Fibroblast of lung (primary cell): ENCODE measurements at regions not wholly inside any gene's neighbourhood (a gene's known extent, or its start where the extent isn't known, plus 50 kb on each side); places are given as distances from the start of the nearest gene placed in this dataset.
"Not testable (repeated sequence)": the region's sequence is repeated elsewhere in the genome, so short reads cannot be mapped to it uniquely, and the experiment has no call there.

Experiments used
- DNase-seq, 2 donors: peaks; one replicate each; pipeline versions ENCODE4 v3.0.0 to v3.0.0-alpha.2; 2010; ENCODE audit warnings: low read depth in 2 of 2
- H2AFZ ChIP-seq: 2 replicates; pipeline ENCODE4 v1.5.1; 2012; ENCODE audit warnings: low read length, control low read depth, inconsistent platforms
- H3K27ac ChIP-seq: 2 replicates; pipeline ENCODE4 v1.5.1; 2011; ENCODE audit warnings: low read length, control low read depth; ENCODE audit not compliant: insufficient read depth
- H3K27me3 ChIP-seq: 2 replicates; pipeline ENCODE4 v1.5.1; 2011; ENCODE audit warnings: mild to moderate bottlenecking, low read length; ENCODE audit not compliant: control insufficient read depth, insufficient read depth
- H3K36me3 ChIP-seq: 2 replicates; pipeline ENCODE4 v1.5.1; 2011; ENCODE audit warnings: low read length; ENCODE audit not compliant: control insufficient read depth, insufficient read depth
- H3K4me1 ChIP-seq: 2 replicates; pipeline ENCODE4 v1.5.1; 2011; ENCODE audit warnings: low read length; ENCODE audit not compliant: control insufficient read depth, insufficient read depth; ENCODE audit errors: extremely low read depth
- H3K4me2 ChIP-seq: 2 replicates; pipeline ENCODE4 v1.5.1; 2011; ENCODE audit warnings: low read length, control low read depth; ENCODE audit not compliant: insufficient read depth; ENCODE audit errors: extremely low read depth
- H3K4me3 ChIP-seq, 4 experiments: fragments of 200-600 bp in 1 of 4; sonication (generic) in 1 of 4; replicated peaks in 1 of 4; 2 replicates each; pipeline ENCODE4 v1.5.1; 2011 to 2016; ENCODE audit warnings: low read length in 4 of 4, low read depth in 3 of 4, mild to moderate bottlenecking in 3 of 4, control low read depth in 2 of 4, inconsistent platforms in 1 of 4, mixed read lengths in 1 of 4; ENCODE audit not compliant: insufficient read depth in 1 of 4; ENCODE audit errors: control extremely low read depth in 1 of 4
- H3K79me2 ChIP-seq: 2 replicates; pipeline ENCODE4 v1.5.1; 2012; ENCODE audit warnings: mild to moderate bottlenecking, low read length, inconsistent platforms; ENCODE audit not compliant: control insufficient read depth, insufficient read depth
- H3K9ac ChIP-seq: 2 replicates; pipeline ENCODE4 v1.5.1; 2011; ENCODE audit warnings: mild to moderate bottlenecking, low read length, control low read depth; ENCODE audit not compliant: insufficient read depth
- H3K9me3 ChIP-seq: 2 replicates; pipeline ENCODE4 v1.5.1; 2012; ENCODE audit warnings: low read depth, low read length; ENCODE audit not compliant: control insufficient read depth, insufficient read depth
- H4K20me1 ChIP-seq: 2 replicates; pipeline ENCODE4 v1.5.1; 2011; ENCODE audit warnings: low read length; ENCODE audit not compliant: control insufficient read depth, insufficient read depth; ENCODE audit errors: extremely low read depth
- EZH2 ChIP-seq: IDR thresholded peaks from 2 replicates; pipeline ENCODE4 v1.5.1; 2012; ENCODE audit warnings: low read length, control low read depth, mild to moderate bottlenecking; ENCODE audit errors: missing control alignments
- TF ChIP-seq, protein P1 (sequence below), 2 donors: IDR thresholded peaks in 1 of 2; conservative IDR thresholded peaks in 1 of 2; 1 replicate in 1 of 2; 2 replicates in 1 of 2; pipeline ENCODE4 v1.5.1; 2011 to 2012; ENCODE audit warnings: low read length in 2 of 2, control low read depth in 1 of 2, inconsistent platforms in 1 of 2, low read depth in 1 of 2, mild to moderate bottlenecking in 1 of 2

DNA sequence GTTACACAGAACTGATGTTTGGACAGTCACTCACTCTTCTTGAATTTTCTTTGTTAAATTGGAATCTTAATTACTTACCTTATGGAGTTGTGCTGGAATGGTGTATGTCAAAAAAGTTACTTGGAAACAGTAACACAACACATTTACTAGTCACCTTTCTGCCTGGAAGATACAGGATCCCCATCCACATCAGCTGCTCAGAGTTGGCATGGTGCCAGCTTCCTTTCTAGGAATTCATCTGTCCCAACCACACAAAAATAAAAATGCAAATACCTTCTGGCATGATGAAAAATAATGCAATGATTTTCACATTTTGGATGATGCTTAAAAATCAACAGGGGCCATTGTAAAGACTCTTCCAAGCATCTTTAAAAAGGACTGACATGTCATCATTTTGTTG, 341.5 kb downstream of the TMEM38B start:
- Histone ChIP-seq H3K27ac (no peak overlapping the region), H3K9me3 (no peaks in the 10 kb centered on the region), H3K4me3 (no peak overlapping the region), H2AFZ (no peak overlapping the region), H3K79me2 (no peaks in the 10 kb centered on the region), H3K4me2 (no peak overlapping the region), H3K9ac (no peak overlapping the region), H4K20me1 (no peaks in the 10 kb centered on the region), H3K27me3 (no peaks in the 10 kb centered on the region), H3K36me3 (no peaks in the 10 kb centered on the region), H3K4me1 (no peaks in the 10 kb centered on the region)
- no peak for DNase-seq
- TF ChIP-seq, protein P1, sequence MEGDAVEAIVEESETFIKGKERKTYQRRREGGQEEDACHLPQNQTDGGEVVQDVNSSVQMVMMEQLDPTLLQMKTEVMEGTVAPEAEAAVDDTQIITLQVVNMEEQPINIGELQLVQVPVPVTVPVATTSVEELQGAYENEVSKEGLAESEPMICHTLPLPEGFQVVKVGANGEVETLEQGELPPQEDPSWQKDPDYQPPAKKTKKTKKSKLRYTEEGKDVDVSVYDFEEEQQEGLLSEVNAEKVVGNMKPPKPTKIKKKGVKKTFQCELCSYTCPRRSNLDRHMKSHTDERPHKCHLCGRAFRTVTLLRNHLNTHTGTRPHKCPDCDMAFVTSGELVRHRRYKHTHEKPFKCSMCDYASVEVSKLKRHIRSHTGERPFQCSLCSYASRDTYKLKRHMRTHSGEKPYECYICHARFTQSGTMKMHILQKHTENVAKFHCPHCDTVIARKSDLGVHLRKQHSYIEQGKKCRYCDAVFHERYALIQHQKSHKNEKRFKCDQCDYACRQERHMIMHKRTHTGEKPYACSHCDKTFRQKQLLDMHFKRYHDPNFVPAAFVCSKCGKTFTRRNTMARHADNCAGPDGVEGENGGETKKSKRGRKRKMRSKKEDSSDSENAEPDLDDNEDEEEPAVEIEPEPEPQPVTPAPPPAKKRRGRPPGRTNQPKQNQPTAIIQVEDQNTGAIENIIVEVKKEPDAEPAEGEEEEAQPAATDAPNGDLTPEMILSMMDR (conservative IDR thresholded peaks at IDR 0.05 in 1 of 2, IDR thresholded peaks at IDR 0.05 in 1 of 2; ENCODE audit: low read depth in 1 of 2, low read length in 2 of 2), result no peak
- no peak for TF ChIP-seq EZH2

- H3K27me3 ChIP-seq, result no peaks in the 10 kb centered on the region
- peak in 1 of 2 donors; percentile 1 for DNase-seq
- H3K4me1 ChIP-seq, result no peaks in the 10 kb centered on the region
- H3K4me2 ChIP-seq, result no peak overlapping the region
- H2AFZ ChIP-seq, result no peak overlapping the region
- no peaks in the 10 kb centered on the region for H3K79me2 ChIP-seq
- H4K20me1 ChIP-seq, result no peaks in the 10 kb centered on the region
- H3K36me3 ChIP-seq, result no peaks in the 10 kb centered on the region
- no peak overlapping the region for H3K4me3 ChIP-seq
- H3K9ac ChIP-seq, result no peak overlapping the region
- H3K9me3 ChIP-seq, result no peaks in the 10 kb centered on the region
- no peak for TF ChIP-seq EZH2
- TF ChIP-seq, protein P1 (conservative IDR thresholded peaks at IDR 0.05 in 1 of 2, IDR thresholded peaks at IDR 0.05 in 1 of 2; ENCODE audit: low read depth in 1 of 2, low read length in 2 of 2), result no peak
- H3K27ac ChIP-seq, result no peak overlapping the region
Measured at GRCh38 chr9:106038266-106039001, 344.1 kb downstream of the TMEM38B start.

- no peak overlapping the region for H3K4me2 ChIP-seq
- H4K20me1 ChIP-seq, result no peaks in the 10 kb centered on the region
- H3K27ac ChIP-seq, result no peak overlapping the region
- no peaks in the 10 kb centered on the region for H3K36me3 ChIP-seq
- no peaks in the 10 kb centered on the region for H3K79me2 ChIP-seq
- no peaks in the 10 kb centered on the region for H3K4me1 ChIP-seq
- DNase-seq, result no peak
- no peak overlapping the region for H3K9ac ChIP-seq
- no peaks in the 10 kb centered on the region for H3K9me3 ChIP-seq
- TF ChIP-seq, protein P1 (conservative IDR thresholded peaks at IDR 0.05 in 1 of 2, IDR thresholded peaks at IDR 0.05 in 1 of 2; ENCODE audit: low read depth in 1 of 2, low read length in 2 of 2), result no peak
- no peak for TF ChIP-seq EZH2
- H2AFZ ChIP-seq, result no peak overlapping the region
- H3K27me3 ChIP-seq, result no peaks in the 10 kb centered on the region
- no peak overlapping the region for H3K4me3 ChIP-seq
Measured at GRCh38 chr9:106039151-106039935, 345.0 kb downstream of the TMEM38B start.

DNA sequence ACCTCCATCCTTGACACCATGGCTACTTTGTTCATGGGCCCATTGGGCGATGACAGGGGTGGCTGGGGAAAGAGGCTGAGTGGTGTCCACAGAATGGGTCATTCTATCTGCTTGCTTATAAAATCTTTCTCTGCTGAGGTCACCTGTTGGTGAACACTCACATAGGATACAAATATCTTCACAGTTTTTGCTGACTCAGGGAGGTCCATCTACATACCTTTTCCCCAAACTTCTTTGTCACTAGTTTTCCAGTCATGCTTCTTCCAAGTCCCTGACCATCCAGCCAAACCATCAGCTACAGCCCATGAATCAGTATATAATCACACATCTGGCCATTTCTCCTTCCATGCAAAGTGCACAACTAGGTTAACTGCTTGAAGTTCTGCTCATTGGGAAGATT, 347.6 kb downstream of the TMEM38B start:
- not testable (repeated sequence) for H3K36me3 ChIP-seq, H4K20me1 ChIP-seq, DNase-seq, H3K79me2 ChIP-seq, H3K27me3 ChIP-seq, H3K4me2 ChIP-seq, H3K27ac ChIP-seq, H3K4me3 ChIP-seq, H3K4me1 ChIP-seq, H2AFZ ChIP-seq, H3K9ac ChIP-seq, H3K9me3 ChIP-seq
